ENCODE measurements at regions not wholly inside any gene's neighbourhood (a gene's known extent, or its start where the extent isn't known, plus 50 kb on each side); places are given as distances from the start of the nearest gene placed in this dataset.

GRCh38 chr3:28844298-28845005, 436.4 kb upstream of the RBMS3 start:
- TF ChIP-seq REST (IDR thresholded peaks at IDR 0.05; ENCODE audit: insufficient read depth in 1 of 2, low read depth in 2 of 2, low read length in 1 of 2): no peak
- TF ChIP-seq CTCF (IDR thresholded peaks at IDR 0.05): no peak
- TF ChIP-seq POLR2AphosphoS5 (IDR thresholded peaks at IDR 0.05; ENCODE audit: low read depth, low read length): no peak
- no peak for TF ChIP-seq SIN3A (IDR thresholded peaks at IDR 0.05; ENCODE audit: borderline replicate concordance, insufficient read depth, low read depth, low read length)
- TF ChIP-seq TCF7L2 (IDR thresholded peaks at IDR 0.05; ENCODE audit: low read depth, low read length): no peak
